HUDEP-2 (cell line): ENCODE measurements at regions not wholly inside any gene's neighbourhood (a gene's known extent, or its start where the extent isn't known, plus 50 kb on each side); places are given as distances from the start of the nearest gene placed in this dataset.
"Not testable (repeated sequence)": the region's sequence is repeated elsewhere in the genome, so short reads cannot be mapped to it uniquely, and the experiment has no call there.

Experiments used
- DNase-seq, 76 experiments: peaks; one replicate each; lab custom pipeline; 2025; ENCODE audit not compliant: unreplicated experiment in 76 of 76; lab: John Stamatoyannopoulos, UW

DNA sequence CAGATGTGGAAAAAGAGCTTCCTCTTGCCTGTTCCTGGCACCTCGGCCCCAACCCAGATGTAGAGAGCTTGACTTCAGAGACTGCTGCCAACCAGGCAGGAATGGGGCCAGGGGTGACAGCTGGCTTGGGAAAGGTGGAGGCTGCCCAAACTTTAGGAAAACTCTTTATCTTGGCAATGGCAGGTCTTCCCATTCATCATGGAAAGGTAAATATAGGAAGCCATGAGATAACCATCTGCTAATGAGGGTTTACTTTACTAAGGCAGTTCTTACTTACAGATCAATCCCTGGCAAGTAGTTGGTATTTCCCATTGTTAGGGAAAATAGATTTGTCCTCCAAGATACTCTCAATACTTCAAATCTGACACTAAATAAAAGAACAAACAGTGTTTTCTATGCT lies 143.1 kb upstream of the NUDT4 start:
- no peak for DNase-seq

- DNase-seq = no peak
These were observed 141.8 kb upstream of the NUDT4 start for GRCh38 chr12:93235881-93236280.

- no peak for DNase-seq
These were observed 140.3 kb upstream of the NUDT4 start for GRCh38 chr12:93237235-93237915.

DNA sequence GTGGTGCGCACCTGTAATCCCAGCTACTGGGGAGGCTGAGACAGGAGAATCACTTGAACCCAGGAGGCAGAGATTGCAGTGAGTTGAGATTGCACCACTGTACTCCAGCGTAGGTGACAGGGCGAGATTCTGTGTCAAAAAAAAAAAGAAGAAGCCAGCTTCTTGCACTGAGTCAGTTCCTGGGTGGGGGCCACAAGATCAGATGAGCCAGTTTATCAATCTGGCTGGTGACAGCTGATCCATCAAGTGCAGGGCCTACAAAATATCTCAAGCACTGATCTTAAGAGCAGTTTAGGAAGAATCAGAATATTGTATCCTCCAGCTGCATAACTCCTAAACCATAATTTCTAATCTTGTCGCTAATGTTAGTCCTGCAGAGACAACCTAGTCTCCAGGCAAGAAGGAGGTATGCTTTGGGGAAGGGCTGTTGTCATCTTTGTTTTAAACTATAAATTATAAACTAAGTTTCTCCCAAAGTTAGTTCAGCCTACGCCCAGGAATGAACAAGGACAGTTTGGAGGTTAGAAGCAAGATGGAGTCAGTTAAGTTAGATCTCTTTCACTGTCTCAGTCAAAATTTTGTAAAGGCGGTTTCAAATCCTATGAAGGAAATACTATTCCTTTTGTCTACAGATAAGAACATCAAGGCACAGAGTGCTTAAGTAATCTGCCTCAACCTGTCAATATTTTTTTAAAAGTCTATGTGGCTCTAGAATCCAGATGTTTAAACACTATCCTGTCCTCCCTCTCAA lies 139.0 kb upstream of the NUDT4 start:
- DNase-seq = not testable (repeated sequence)

- DNase-seq = not testable (repeated sequence)
These were observed 137.9 kb upstream of the NUDT4 start for GRCh38 chr12:93239789-93240188.

DNA sequence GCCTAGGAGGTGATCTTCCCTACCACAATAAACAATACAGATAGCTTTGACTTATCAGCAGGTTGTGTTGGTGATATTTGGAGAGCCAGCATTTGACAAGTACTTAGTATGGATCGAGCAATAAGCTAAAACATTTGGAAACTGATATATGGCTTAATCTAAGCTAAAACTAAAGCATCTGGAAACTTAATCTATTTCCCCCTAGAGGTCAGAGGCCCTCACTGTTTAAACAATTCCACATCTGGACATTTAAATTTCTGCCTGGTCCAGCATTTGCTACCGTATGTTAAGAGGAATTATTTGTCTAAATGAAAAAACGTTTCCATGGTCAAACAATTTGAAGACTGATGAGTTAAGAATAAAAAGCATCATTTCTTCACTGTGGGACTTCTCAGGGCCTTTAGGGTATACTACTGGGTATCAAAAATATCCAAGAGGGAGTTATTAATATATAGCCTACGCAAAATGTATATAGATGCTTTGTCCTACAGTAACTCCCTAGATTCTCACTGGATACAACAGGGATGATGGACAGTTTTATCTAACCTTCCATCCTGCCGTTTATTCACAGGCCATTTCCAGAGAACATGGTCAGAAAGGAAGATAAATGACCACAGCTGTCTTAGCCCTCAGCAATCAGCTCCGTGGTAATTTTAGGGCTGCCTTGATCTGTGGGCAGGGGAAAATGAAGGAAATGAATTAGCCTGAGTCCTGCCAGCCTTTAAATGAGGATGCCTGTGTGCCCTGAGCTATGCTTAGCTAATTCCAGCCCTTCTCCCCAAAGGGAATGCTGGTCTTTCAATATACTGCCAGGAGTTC lies 135.4 kb upstream of the NUDT4 start:
- DNase-seq = no peak

DNA sequence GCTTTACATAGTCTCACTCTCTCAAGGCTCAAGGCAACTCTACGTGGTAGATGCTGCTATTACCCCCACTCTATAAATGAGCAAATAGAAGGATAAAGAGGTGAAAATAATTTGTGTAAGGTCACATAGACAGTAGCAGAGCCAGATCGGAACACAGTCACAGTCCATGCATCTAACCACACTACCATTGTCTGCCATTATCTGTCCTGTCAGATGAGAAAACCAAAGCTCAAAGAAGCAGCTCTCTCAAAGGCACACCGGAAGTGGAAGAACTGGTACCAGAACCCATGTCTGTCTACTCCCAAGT lies 134.4 kb upstream of the NUDT4 start:
- no peak for DNase-seq

DNA sequence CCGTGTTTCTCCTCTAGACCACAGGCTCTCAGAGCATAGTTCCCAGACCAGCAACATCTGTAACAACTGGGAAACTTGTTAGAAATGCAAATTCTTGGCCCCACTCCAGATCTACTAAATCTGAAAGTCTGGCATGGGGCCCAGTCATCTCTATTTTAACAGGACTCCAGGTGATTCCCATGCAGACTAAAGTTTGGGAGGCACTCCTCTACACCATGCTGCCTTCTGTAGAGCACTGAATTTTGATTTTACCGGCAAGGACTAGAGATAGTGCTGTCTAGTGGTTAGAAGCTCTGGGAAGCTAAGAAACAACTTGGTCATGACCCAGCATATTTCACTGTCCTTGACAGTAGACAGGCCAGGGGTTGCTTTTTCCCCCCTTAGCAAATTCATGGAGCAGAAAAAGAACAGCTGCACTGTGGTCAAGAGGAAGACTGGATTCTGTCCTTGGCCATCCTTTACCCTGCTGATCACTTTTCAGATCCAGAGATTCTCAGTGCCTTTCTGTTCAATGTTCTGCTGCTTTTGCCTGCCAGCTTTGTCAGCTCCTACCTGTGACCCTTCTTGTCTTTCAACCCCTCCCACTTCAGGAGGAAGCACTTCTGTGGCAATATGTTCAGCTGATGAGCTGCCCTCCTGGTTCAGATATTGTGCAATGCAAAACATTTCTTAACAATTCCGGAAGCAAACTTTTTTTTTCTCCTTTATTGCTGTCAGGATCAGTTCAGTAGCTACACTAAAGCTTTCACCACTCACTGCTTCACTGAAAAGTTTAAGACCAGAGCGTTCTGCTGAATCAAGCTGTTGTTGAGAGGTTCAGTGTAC lies 133.8 kb upstream of the NUDT4 start:
- no peak for DNase-seq

- no peak for DNase-seq
These were observed 133.1 kb upstream of the NUDT4 start for GRCh38 chr12:93244514-93245077.

DNA sequence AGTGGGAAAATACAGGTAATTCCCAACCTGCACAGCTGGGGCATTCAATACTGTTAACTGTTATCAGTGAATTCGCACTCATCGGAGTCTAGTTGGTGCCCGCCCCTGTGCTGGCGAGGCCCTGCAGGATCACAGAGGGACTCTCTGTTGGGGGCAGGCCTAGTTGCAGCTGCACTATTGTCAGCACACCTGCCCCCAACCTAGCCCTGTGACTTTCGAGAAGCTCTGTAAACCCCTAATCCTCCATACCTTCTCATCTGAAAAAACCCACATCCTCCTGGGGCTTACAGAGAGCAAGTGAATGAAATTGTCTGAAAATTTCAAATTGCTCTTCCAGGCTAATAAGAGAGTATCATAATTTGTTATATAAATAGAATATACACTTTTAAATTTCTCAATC lies 132.2 kb upstream of the NUDT4 start:
- no peak for DNase-seq

GRCh38 chr12:93247313-93247991 lies 130.3 kb upstream of the NUDT4 start:
- no peak for DNase-seq

DNA sequence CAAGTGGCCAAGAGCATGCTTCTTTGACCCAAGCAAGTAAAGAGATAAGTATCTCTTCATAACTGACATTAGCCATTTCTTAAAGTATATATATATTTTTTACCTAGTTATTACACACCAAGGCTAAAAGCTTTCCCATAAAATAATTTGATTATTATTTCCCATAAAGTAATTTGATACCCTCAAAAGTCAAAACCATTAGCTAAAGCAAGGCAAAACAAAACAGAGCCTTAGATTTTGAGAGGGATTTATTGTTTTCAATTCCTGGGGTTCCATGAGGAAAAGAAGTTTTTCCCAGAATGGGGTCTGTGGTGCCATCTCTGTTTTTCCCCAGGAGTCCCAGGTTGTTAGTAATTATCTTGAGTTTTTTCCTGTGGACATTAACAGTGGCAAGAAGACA lies 125.5 kb upstream of the NUDT4 start:
- no peak for DNase-seq

DNA sequence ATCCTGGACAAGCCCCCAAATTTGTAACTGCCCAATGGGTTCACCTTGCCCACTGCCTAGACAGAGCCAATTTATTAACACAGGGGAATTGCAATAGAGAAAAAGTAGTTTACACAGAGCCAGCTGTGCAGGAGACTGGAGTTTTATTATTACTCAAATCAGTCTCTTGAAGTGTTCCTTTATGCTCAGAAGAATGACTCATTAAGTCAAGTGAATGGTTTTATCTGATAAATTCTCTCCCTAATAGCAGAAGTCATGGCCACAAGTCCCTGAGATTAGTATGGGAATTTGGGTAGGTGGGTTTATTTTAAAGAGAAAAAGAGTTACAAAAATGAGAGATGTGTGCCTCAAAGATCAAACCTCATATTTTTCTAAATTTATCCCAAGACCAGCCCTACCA lies 122.8 kb upstream of the NUDT4 start:
- DNase-seq = no peak

DNA sequence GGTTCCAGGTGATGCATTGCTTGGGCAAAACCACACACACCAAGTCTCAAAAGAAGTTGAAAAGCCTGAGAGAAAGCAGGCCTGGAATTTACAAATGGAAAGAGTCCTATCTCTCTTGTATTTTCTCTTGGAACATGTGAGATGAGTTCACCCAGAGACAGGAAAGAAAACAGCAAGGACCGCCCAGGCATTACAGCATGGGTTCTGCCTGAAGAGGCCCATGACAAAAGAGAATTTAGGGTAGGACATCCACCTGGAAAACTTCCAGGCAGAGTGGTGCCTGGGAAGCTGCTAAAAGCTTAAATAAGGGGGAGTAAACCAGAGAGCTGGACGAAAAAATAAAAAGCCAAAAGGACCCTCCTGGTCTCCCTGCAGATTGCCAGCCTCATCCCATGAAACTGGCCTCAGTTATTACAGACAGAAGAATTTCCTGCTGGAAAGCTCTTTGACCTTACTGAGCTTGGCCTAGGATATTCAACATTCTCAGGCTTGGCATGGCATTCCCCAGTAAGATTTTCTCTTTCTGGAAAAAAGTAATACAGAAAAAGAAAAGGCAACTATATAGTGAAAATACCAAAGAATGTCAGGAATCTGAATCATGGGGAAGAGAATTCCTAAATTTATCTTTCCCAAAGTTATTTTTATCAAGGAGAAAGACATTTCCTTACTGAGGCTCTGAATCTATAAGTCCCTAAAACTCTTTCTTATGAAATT lies 121.3 kb upstream of the NUDT4 start:
- no peak for DNase-seq

DNA sequence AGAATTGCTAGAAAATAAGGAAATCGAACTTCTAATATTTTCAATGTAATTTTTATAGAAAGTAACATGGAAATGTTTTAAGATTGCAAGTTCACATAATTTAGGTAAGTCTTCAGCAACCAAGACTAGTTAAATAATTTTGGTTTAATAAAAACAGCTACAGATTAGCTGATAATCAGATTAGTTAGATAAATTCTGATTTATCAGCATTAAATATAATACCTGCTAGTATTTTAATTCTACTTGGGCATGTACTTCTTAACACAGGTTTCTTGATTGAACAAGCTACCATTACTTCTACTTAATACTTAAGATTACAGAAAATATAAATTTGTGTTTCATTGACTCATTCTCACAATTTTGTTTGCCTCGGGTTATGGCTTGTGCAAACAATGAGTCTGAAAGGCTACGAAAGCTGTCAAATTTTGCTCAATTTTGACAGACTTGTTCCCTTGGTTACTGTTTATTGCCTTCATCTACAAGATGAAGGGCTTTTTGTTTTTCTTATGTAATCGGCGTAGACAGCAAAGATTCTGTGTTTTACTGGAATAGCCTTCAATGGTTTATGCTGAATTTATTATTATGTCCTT lies 116.1 kb upstream of the NUDT4 start:
- DNase-seq = no peak

- no peak for DNase-seq
These were observed 104.7 kb upstream of the NUDT4 start for GRCh38 chr12:93272997-93273396.

DNA sequence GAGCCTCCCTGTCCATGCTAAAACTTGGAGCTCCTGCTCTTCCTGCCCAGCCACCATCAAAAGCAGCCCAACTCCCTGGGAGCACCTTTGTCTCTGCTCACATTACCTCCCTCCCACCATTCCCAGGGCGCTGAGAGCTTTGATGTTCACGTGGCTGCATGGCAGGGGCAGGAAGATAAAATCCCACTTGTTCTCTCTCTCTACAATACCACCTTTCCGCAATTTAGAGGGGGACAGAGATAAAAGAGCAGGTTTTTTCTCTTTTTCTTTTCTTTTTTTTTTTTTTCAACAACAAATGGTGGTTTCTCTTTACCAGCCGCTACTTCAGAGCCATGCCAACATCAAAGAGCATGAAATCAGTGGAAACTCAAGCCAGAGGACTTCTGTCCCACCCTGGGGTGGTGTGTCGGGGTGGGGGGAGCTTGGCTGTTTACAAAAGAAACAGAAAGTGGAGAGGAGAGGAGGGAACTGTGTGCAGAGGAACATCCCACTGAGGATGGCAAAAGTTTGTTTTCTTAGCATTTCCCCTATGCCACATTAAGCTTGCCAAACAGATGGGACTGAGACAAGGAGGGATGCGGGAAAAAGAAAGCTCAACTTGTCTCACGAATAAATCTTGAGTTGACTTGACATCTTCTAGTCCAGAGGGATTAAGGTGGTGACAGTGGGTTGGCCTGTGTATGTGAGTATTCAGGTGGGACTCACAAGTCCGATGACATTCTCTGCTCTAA lies 103.7 kb upstream of the NUDT4 start:
- DNase-seq = no peak

GRCh38 chr12:93274937-93275336 lies 102.8 kb upstream of the NUDT4 start:
- no peak for DNase-seq
